8988T (cell line): ENCODE measurements at regions not wholly inside any gene's neighbourhood (a gene's known extent, or its start where the extent isn't known, plus 50 kb on each side); places are given as distances from the start of the nearest gene placed in this dataset.
"Not testable (repeated sequence)": the region's sequence is repeated elsewhere in the genome, so short reads cannot be mapped to it uniquely, and the experiment has no call there.

Experiments
- DNase-seq: peaks from one replicate; pipeline ENCODE4 v3.0.0; 2011

DNA sequence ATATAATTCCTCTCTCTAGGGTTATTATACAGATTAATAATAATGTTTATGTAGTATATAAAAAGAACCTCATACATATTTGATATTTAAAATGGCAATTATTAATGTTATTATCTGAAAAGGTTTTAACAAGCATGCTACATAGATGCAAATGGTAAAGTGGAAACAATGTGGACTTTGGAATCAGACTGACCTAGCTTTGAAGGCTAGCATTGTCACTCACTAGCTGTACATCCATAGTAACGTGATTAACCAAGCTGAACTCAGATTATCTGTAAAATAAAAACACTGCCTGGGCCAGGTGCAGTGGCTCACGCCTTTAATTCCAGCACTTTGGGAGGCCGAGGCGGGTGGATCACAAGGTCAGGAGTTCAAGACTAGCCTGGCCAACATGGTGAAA lies 233.7 kb upstream of the SPRY1 start:
- DNase-seq, result no peak

DNA sequence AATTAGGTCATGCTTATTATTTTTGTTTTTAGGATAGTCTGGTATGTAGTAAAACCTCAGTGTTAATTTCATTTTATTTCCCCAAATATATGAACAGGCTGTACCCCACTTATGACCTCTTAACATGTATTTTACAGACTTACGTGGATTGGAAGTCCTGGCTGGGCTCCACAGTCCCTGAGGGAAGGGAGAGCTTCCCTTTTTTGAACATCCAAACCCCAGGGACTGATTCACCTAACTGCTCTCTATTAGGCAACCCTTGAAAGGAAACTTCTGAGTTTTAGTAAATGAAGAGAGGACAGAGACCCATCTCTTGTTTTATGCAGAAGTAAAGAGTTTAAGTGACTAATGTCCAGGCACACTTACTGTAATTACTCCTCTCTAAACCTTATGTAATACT lies 233.1 kb upstream of the SPRY1 start:
- no peak for DNase-seq

- no peak for DNase-seq
Measured at GRCh38 chr4:123166023-123166422, 230.6 kb upstream of the SPRY1 start.

DNA sequence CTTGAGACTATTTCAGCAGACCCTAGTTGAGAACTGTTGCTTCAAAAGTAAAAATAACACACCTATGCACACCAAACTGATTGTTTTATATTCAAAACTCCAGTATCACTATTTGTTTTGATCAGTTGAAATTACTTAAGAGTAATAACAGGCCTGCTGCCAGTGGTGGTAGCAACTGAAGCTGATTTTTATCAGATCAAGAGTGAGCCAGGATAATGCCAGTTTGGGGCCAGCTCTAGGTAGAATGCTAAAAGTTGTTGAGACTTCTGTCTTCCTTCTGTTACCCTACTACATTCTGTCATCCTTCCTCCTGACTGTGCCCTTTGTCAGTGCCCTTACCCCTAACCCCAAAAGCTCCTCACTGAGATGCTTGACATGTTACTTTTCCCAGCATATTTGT lies 228.7 kb upstream of the SPRY1 start:
- no peak for DNase-seq

GRCh38 chr4:123168812-123169211 lies 227.8 kb upstream of the SPRY1 start:
- no peak for DNase-seq

DNA sequence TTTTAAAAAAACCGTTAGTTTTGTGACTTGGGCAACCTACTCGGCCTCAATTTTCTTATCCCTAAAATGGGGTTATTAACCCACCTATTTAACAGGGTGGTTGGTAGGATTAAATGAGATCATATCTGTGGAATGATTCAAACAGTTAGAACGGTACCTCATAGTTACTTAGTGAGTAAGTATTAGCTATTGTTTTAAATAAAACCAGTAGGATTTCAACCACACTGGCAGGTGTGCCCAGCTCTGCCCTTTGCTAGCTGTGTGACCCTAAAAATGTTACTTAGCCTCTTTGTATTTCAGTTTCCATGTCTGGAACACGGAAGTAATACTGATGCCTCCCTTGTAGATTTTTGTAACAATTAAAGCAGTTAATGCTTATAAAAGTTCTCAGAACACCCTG lies 225.8 kb upstream of the SPRY1 start:
- no peak for DNase-seq

DNA sequence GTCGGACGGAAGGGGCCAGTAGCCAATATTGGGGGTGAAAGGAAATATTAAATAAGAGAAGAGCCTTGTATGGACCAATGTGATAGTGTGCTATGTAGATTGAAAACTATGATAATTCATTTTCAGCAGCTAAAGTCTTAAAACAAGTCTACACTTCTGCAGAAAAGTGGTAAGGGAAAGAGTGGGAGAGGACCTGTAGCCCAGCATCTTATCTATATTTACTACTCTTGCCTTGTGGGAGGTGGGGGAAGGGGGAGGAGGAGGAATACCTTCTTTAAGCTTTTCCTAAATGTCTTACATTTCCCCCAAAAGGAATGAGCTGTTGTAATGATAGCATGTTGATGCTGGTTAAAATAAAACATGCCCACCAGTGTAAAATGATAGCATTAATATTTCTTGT lies 220.0 kb upstream of the SPRY1 start:
- DNase-seq, result no peak

GRCh38 chr4:123182289-123182688 lies 214.3 kb upstream of the SPRY1 start:
- DNase-seq, result no peak

GRCh38 chr4:123183308-123183707 lies 213.3 kb upstream of the SPRY1 start:
- DNase-seq, result no peak

- not testable (repeated sequence) for DNase-seq
Measured at GRCh38 chr4:123183754-123184153, 212.8 kb upstream of the SPRY1 start.

DNA sequence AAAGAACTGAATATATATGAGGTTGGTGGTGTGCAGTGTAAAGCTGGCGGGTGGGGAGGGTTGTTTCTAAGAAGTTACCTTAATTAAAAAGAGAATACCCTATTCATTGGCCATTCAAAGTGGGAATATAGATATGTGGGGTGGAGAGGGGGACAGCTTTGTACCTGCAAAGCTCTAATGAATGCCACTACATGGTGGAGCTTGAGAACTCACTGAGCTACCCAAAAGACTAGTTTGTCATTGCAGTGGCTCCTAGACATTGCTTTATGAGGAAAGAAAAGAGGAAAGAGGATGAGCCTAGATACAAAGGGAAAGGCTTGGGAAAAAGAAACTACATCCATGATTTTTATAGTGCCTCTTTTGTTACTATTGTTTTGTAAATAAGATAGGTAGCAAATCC lies 209.9 kb upstream of the SPRY1 start:
- no peak for DNase-seq

DNA sequence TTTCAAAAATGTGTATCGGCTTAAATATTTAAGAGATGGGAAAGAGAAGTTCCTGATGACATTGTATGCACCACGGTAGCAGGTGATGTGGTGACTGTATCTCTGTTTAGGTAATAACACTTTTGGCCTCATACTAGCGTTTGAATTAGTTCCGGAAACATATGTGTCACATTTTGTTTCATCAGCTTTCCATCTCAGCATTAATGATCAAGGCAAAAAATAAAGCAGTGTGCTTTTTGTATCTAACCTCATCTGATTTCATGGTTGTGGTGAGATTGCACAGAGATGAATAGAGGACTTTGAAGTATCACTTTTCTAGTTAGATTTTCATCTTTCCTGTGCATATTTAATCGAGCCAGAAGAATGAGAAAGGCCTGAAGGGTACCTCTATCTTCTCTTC lies 206.4 kb upstream of the SPRY1 start:
- DNase-seq, result no peak

- DNase-seq, result no peak
Measured at GRCh38 chr4:123191728-123192127, 204.9 kb upstream of the SPRY1 start.

- no peak for DNase-seq
Measured at GRCh38 chr4:123193802-123194367, 202.7 kb upstream of the SPRY1 start.

GRCh38 chr4:123198706-123199105 lies 197.9 kb upstream of the SPRY1 start:
- no peak for DNase-seq

- DNase-seq, result no peak
Measured at GRCh38 chr4:123200051-123200940, 196.3 kb upstream of the SPRY1 start.

DNA sequence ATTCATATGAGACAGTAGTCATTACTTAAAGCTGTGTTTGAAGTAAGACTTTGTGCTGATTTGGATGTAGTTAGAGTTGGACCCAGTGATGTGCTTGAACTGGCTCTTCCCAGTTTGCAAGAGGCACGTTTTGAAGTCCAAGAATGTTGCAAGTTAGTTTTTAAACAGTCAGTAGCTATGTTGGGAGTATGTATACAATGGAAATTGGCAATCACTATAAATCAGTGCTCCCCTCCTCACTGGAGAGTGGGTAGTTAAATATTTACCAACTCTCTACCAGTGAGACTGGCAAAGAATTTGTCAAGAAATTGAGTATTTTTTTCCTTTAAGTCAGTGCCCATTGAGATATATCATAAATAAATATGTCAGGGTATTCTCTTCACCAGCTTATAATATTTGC lies 191.9 kb upstream of the SPRY1 start:
- DNase-seq, result no peak

GRCh38 chr4:123206016-123206415 lies 190.6 kb upstream of the SPRY1 start:
- no peak for DNase-seq

- DNase-seq, result no peak
Measured at GRCh38 chr4:123209436-123209835, 187.2 kb upstream of the SPRY1 start.

DNA sequence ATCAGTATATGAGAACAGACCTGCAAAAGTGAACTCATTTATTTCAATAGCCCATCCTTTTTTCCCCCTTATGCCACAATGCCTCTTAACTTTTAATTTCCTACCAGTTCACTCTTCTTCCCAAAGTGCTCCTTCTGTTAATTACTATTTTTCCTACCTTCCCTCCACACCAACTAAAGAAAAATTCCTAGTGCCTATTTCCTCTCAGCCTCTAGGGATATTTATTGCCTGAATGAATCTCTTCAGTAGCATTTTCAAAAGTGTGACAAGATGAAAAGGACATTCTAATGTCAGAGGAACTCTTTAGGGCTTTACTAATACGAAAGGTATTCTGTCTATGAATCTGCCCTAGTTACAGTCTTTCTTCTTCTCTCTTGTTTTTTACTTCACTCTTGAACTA lies 181.1 kb upstream of the SPRY1 start:
- DNase-seq, result no peak

GRCh38 chr4:123216543-123216942 lies 180.1 kb upstream of the SPRY1 start:
- DNase-seq, result no peak

DNA sequence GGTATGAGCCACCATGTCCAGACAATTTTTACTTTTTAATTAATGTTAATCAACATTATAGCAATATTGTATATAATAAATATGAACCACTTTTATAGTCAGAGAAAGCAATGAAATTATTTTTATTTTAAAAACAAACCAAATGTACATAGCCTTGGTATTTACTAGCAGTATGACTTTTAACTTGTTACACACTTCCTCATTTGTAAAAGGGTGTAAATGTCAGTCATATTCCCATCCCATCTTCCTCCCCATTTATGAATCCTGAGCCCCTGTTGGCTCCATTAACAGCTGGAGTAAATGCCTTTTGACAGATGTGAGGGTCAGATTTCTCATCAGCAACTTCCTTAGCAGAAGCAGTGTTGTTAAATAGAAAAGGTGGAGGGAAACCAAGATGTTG lies 179.6 kb upstream of the SPRY1 start:
- DNase-seq, result no peak

GRCh38 chr4:123217664-123218063 lies 178.9 kb upstream of the SPRY1 start:
- no peak for DNase-seq

DNA sequence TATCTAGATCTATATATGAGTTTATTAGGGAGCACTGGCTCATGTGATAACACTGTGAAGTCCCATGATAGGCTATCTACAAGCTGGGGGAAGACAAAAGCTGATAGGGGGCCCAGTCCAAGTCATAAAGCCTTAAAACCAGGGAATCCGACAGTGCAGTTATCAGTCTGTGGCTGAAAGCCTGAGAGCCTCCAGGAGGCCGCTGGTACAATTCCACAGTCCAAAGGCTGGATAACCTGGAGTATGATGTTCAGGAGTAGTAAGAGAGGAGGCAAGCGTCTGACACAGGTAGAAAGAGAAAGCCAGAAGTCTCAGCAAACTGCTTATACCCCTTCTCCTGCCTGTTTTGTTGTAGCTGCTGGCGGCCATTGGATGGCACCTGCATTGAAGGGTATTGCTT lies 177.6 kb upstream of the SPRY1 start:
- no peak for DNase-seq

- no peak for DNase-seq
Measured at GRCh38 chr4:123229286-123229685, 167.3 kb upstream of the SPRY1 start.
